Fibroblast of mammary gland (primary cell): ENCODE measurements at regions not wholly inside any gene's neighbourhood (a gene's known extent, or its start where the extent isn't known, plus 50 kb on each side); places are given as distances from the start of the nearest gene placed in this dataset.
"Not testable (repeated sequence)": the region's sequence is repeated elsewhere in the genome, so short reads cannot be mapped to it uniquely, and the experiment has no call there.

Experiments
- DNase-seq: peaks from one replicate; pipeline ENCODE4 v3.0.0-alpha.2; 2010; ENCODE audit warnings: low read depth
- H3K4me3 ChIP-seq: 2 replicates; pipeline ENCODE4 v1.5.1; 2011; ENCODE audit warnings: low read depth, mild to moderate bottlenecking, low read length, moderate library complexity; ENCODE audit not compliant: control insufficient read depth
- CTCF ChIP-seq: conservative IDR thresholded peaks from 2 replicates; pipeline ENCODE4 v1.5.1; 2011; ENCODE audit warnings: low read depth, low read length, inconsistent platforms; ENCODE audit not compliant: control insufficient read depth, insufficient read depth

GRCh38 chr4:104283303-104283702 lies 211.4 kb downstream of the CXXC4 start:
- TF ChIP-seq CTCF, result no peak
- H3K4me3 ChIP-seq, result no peak overlapping the region
- DNase-seq, result no peak

DNA sequence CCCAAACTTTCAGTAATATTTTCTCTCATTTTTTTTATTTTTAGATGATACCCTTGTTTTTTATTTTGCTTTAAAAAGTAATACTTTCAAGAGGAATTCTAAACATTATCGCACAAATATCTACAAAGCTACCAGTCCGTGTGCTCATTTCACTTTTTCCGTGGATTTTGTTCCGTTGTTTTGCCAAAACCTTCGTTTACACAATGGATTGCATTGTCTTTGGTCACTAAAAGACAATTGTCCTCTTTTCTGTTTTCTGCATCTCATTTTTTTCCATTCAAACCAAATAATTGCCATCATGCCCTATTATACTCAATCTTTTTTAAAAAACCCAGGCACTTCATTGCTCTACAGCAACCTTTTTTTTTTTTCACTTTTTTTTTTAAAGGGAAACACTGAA lies 214.9 kb downstream of the CXXC4 start:
- TF ChIP-seq CTCF, result no peak
- no peak for DNase-seq
- no peak overlapping the region for H3K4me3 ChIP-seq

GRCh38 chr4:104272966-104273365 lies 221.7 kb downstream of the CXXC4 start:
- H3K4me3 ChIP-seq, result no peak overlapping the region
- DNase-seq, result no peak
- TF ChIP-seq CTCF, result no peak

- H3K4me3 ChIP-seq, DNase-seq: not testable (repeated sequence)
These were observed 225.1 kb downstream of the CXXC4 start for GRCh38 chr4:104269603-104270002.

GRCh38 chr4:104263100-104263499 lies 231.6 kb downstream of the CXXC4 start:
- no peak for TF ChIP-seq CTCF
- no peak overlapping the region for H3K4me3 ChIP-seq
- DNase-seq, result no peak

GRCh38 chr4:104262678-104263077 lies 232.0 kb downstream of the CXXC4 start:
- no peak overlapping the region for H3K4me3 ChIP-seq
- no peak for DNase-seq
- TF ChIP-seq CTCF, result no peak

GRCh38 chr4:104248726-104249125 lies 246.0 kb downstream of the CXXC4 start:
- DNase-seq, result no peak
- no peak for TF ChIP-seq CTCF

More at GRCh38 chr4:104248726-104249125, 246.0 kb downstream of the CXXC4 start:
- H3K4me3 ChIP-seq, result no peak overlapping the region
